Brain microvascular endothelial cell (primary cell): ENCODE measurements at regions not wholly inside any gene's neighbourhood (a gene's known extent, or its start where the extent isn't known, plus 50 kb on each side); places are given as distances from the start of the nearest gene placed in this dataset.

ENCODE experiments used
- DNase-seq: peaks from one replicate; pipeline ENCODE4 v3.0.0-alpha.2; 2020
- H3K27ac ChIP-seq: fragments of 250-450 bp; sonication (Bioruptor Pico); 2 replicates; pipeline ENCODE4 v1.5.1; 2020; ENCODE audit warnings: mild to moderate bottlenecking, moderate library complexity
- H3K27me3 ChIP-seq: fragments of 250-450 bp; sonication (Bioruptor Pico); replicated peaks from 2 replicates; pipeline ENCODE4 v1.5.1; 2020; ENCODE audit warnings: mild to moderate bottlenecking
- H3K36me3 ChIP-seq: fragments of 250-450 bp; sonication (Bioruptor Pico); replicated peaks from 2 replicates; pipeline ENCODE4 v1.5.1; 2020; ENCODE audit warnings: mild to moderate bottlenecking
- H3K4me3 ChIP-seq: 2 replicates; pipeline ENCODE4 v1.5.1; 2011; ENCODE audit warnings: low read depth, mild to moderate bottlenecking, control low read depth, low read length, moderate library complexity
- in situ Hi-C: cut with HindIII; loops from 2 replicates; pipeline ENCODE4 v1.10.0; 2017; ENCODE audit warnings: low sequenced_read_pairs, low pct_ligation_motif_present
- TF ChIP-seq, protein P1 (sequence below): IDR thresholded peaks from 2 replicates; pipeline ENCODE4 v1.5.1; 2011; ENCODE audit warnings: low read depth, mild to moderate bottlenecking, moderate library complexity, low read length, control low read depth, inconsistent platforms; ENCODE audit errors: missing control alignments

DNA sequence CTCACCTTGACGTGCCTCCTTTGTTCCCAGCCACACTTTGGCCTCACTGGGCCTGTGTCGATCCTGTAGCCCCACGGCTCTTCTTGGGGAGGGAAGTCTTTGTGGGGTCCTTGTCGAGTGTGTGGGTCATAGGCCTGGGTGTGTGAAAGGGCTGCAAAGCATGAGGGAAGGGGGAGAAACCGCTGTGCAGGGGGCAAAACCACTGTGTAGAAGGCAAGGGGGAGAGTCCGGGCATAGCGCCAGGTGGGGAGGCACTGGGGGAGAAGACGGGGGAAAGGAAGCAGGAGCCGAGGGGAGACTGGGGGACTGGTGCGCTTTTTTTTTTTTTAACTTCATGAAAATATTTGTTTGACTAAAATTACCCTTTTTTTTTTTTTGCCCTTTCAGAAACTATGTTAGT lies 65.1 kb upstream of the RASD2 start:
- Histone ChIP-seq H3K36me3 (no peaks in the 10 kb centered on the region), H3K27me3 (no peaks in the 10 kb centered on the region), H3K4me3 (no peak overlapping the region), H3K27ac (no peak overlapping the region)
- DNase-seq, result no peak
- TF ChIP-seq, protein P1, sequence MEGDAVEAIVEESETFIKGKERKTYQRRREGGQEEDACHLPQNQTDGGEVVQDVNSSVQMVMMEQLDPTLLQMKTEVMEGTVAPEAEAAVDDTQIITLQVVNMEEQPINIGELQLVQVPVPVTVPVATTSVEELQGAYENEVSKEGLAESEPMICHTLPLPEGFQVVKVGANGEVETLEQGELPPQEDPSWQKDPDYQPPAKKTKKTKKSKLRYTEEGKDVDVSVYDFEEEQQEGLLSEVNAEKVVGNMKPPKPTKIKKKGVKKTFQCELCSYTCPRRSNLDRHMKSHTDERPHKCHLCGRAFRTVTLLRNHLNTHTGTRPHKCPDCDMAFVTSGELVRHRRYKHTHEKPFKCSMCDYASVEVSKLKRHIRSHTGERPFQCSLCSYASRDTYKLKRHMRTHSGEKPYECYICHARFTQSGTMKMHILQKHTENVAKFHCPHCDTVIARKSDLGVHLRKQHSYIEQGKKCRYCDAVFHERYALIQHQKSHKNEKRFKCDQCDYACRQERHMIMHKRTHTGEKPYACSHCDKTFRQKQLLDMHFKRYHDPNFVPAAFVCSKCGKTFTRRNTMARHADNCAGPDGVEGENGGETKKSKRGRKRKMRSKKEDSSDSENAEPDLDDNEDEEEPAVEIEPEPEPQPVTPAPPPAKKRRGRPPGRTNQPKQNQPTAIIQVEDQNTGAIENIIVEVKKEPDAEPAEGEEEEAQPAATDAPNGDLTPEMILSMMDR, result no peak
- in situ Hi-C loops, result no loop called here

DNA sequence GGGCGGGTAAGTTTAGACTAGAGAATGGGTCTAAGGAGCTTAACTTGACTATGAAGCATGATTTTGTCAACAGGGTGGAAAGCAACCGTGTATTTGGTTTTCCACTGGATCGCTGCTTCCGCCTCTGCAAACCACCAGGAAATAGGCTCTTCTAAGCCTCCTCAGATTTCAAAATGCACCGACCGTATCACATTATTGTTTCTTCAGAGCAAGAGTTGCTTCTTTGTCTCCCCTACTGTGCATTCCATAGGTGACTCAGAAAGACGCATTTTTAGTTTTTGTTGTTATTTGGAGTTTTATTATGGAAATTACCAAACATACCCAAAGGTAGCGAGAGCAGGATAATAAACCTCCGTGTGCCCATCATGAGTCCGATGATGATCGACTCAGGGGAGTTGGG lies 64.3 kb upstream of the RASD2 start:
- TF ChIP-seq, protein P1, result no peak
- H3K4me3 ChIP-seq, result no peak overlapping the region
- DNase-seq, result peak; percentile 21
- no peaks in the 10 kb centered on the region for H3K36me3 ChIP-seq
- H3K27me3 ChIP-seq, result no peaks in the 10 kb centered on the region
- in situ Hi-C loops, result no loop called here
- no peak overlapping the region for H3K27ac ChIP-seq

DNA sequence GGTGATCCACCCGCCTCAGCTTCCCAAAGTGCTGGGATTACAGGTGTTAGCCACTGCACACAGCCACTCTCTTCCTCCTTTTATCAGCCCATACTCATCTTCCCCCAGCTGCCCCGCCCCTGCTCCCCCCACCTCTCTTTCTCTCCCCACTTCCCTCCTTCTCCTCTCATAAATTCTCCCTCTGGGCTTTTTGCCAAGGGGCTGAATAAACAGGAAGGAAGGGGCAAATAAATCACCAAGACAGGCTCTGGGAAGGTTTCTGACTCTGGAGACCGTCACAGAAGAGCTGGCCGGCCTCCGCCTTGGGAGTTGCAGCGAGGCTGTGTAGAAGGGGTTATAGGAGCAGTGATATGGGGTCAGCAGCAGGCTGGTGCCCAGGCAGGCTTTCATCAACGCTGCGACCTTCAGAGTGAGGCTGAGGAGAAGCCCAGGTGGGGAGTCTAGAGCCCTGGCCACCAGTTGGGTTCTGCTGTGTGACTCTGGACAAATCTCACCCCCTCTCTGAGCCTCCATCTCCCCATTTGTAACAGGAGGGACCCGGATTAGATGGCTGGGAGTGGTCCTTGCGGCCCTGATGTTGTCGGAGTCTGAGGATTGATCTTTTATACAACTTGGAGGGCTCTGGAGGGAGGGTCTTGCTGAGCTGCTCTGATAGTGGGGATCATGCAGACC lies 62.6 kb upstream of the RASD2 start:
- in situ Hi-C loops, result no loop called here
- Histone ChIP-seq H3K4me3 (no peak overlapping the region), H3K27ac (no peak overlapping the region), H3K36me3 (no peaks in the 10 kb centered on the region), H3K27me3 (no peaks in the 10 kb centered on the region)
- TF ChIP-seq, protein P1, result no peak
- peak; percentile 23 for DNase-seq

DNA sequence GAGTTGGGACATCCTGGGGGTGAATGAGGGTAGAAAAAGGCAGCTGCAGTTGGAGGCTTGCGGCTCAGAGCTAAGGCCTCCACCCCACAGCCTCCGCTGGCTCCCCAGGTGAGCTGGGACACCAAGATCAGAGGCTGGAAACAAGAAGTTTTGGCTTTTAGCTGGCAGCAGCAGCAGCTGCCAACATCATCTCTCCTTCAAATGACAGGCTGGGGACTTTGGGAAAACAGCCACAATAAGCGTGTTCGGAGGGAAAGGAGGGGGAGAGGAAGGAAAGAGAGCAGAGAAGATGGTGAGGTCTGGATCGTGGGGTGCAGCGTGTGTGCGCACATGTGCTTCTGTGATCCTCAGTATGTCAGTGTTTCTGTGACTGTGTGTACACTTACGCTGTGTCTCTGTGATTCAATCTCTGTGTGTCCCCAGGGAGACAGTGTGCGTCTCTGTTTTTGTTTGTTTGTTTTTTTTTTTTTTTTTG lies 62.0 kb upstream of the RASD2 start:
- in situ Hi-C loops, result no loop called here
- no peak overlapping the region for H3K4me3 ChIP-seq
- no peak overlapping the region for H3K27ac ChIP-seq
- TF ChIP-seq, protein P1, result no peak
- H3K36me3 ChIP-seq, result no peaks in the 10 kb centered on the region
- DNase-seq, result no peak
- H3K27me3 ChIP-seq, result no peaks in the 10 kb centered on the region

DNA sequence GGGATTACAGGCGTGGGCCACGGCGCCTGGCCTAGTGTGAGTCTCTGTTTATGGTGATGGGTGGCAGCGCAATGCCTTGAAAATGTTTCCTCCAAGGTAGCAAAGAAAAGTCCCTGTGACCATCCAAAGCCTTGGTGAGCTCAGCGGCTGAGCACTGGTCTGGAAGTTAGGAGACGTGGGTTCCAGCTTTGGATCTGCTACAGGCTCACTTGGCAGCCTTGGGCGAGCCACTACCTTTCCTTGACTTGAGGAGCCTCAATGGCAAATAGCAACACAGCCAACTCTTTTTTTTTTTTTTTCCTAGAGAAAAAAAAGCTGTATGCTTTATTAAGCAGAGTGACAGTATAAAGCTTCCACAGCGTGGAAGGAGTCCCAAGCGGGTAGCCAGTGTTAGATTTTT lies 61.3 kb upstream of the RASD2 start:
- H3K4me3 ChIP-seq, result no peak overlapping the region
- in situ Hi-C loops, result no loop called here
- no peak for DNase-seq
- no peaks in the 10 kb centered on the region for H3K27me3 ChIP-seq
- H3K36me3 ChIP-seq, result no peaks in the 10 kb centered on the region
- H3K27ac ChIP-seq, result no peak overlapping the region
- TF ChIP-seq, protein P1, result no peak
